WTC11 (cell line): ENCODE measurements at regions not wholly inside any gene's neighbourhood (a gene's known extent, or its start where the extent isn't known, plus 50 kb on each side); places are given as distances from the start of the nearest gene placed in this dataset.

Experiments used
- ATAC-seq: fragments of 200-7000 bp; cut with Tn5 transposase; 2 replicates; pipeline ENCODE4 v1.10.0; 2021; ENCODE audit warnings: mild to moderate bottlenecking, moderate library complexity
- CTCF ChIA-PET: fragments of 300-600 bp; sonication (Branson Sonifier 250); formaldehyde crosslinking; loops from one replicate; lab custom pipeline; 2021; ENCODE audit warnings: antibody characterized with exemption; lab: Charles Lee
- POLR2A ChIA-PET: fragments of 350-600 bp; sonication (Branson Sonifier 250); formaldehyde crosslinking; loops from one replicate; lab custom pipeline; 2021; ENCODE audit warnings: antibody characterized with exemption; lab: Charles Lee
- DNase-seq: peaks from one replicate; pipeline ENCODE4 v3.0.0; 2021; ENCODE audit warnings: low spot score
- H3K27ac Mint-ChIP-seq: 2 replicates; pipeline ENCODE4 v1.8.0; 2021; ENCODE audit warnings: mixed read lengths
- H3K27me3 Mint-ChIP-seq: 2 replicates; pipeline ENCODE4 v1.8.0; 2021; ENCODE audit warnings: low read depth, mild to moderate bottlenecking, moderate library complexity, mixed read lengths
- H3K36me3 Mint-ChIP-seq: 2 replicates; pipeline ENCODE4 v1.8.0; 2021; ENCODE audit warnings: mixed read lengths
- H3K4me1 Mint-ChIP-seq: 2 replicates; pipeline ENCODE4 v1.8.0; 2022; ENCODE audit warnings: mixed read lengths
- H3K4me3 Mint-ChIP-seq: 2 replicates; pipeline ENCODE4 v1.8.0; 2021; ENCODE audit warnings: mild to moderate bottlenecking, moderate library complexity, mixed read lengths
- H3K9me3 Mint-ChIP-seq: 2 replicates; pipeline ENCODE4 v1.8.0; 2021; ENCODE audit warnings: mixed read lengths
- CTCF ChIP-seq: fragments of 200-600 bp; IDR thresholded peaks from 2 replicates; pipeline ENCODE4 v1.8.0; 2022; ENCODE audit warnings: antibody characterized with exemption
- ETV6 ChIP-seq: sonication (generic); formaldehyde crosslinking; IDR thresholded peaks from 2 replicates; pipeline ENCODE4 v1.8.1; 2022; ENCODE audit warnings: mild to moderate bottlenecking, missing genetic modification reagents
- NR1H2 ChIP-seq: sonication (generic); formaldehyde crosslinking; IDR thresholded peaks from 2 replicates; pipeline ENCODE4 v1.9.0; 2021; ENCODE audit warnings: mild to moderate bottlenecking, moderate library complexity, missing genetic modification reagents
- NR3C1 ChIP-seq: sonication (generic); formaldehyde crosslinking; conservative IDR thresholded peaks from 2 replicates; pipeline ENCODE4 v1.8.1; 2023; ENCODE audit warnings: low read depth, mild to moderate bottlenecking, missing genetic modification reagents
- SMAD3 ChIP-seq: sonication (generic); formaldehyde crosslinking; IDR thresholded peaks from 2 replicates; pipeline ENCODE4 v1.8.0; 2022; ENCODE audit warnings: missing genetic modification reagents, mild to moderate bottlenecking, borderline replicate concordance
- SMAD4 ChIP-seq: sonication (generic); formaldehyde crosslinking; IDR thresholded peaks from 2 replicates; pipeline ENCODE4 v1.8.0; 2022; ENCODE audit warnings: mild to moderate bottlenecking, missing genetic modification reagents
- STAT6 ChIP-seq: sonication (generic); formaldehyde crosslinking; conservative IDR thresholded peaks from 2 replicates; pipeline ENCODE4 v1.8.1; 2023; ENCODE audit warnings: mild to moderate bottlenecking, low read depth, missing genetic modification reagents, moderate library complexity
- ZBTB21 ChIP-seq: sonication (generic); formaldehyde crosslinking; IDR thresholded peaks from 2 replicates; pipeline ENCODE4 v1.8.1; 2023; ENCODE audit warnings: mild to moderate bottlenecking, missing genetic modification reagents, borderline replicate concordance
- ZBTB43 ChIP-seq: sonication (generic); formaldehyde crosslinking; IDR thresholded peaks from 2 replicates; pipeline ENCODE4 v1.8.1; 2023; ENCODE audit warnings: mild to moderate bottlenecking, missing genetic modification reagents
- ZMAT4 ChIP-seq: fragments of 250-450 bp; sonication (Bioruptor Pico); IDR thresholded peaks from 2 replicates; pipeline ENCODE4 v1.9.0; 2021; ENCODE audit warnings: mild to moderate bottlenecking
- ZNF219 ChIP-seq: sonication (generic); formaldehyde crosslinking; IDR thresholded peaks from 2 replicates; pipeline ENCODE4 v1.8.0; 2023; ENCODE audit warnings: missing genetic modification reagents, mild to moderate bottlenecking, borderline replicate concordance
- TF ChIP-seq, protein P1 (sequence below): sonication (generic); formaldehyde crosslinking; IDR thresholded peaks from 2 replicates; pipeline ENCODE4 v1.8.0; 2023; ENCODE audit warnings: missing genetic modification reagents, mild to moderate bottlenecking, borderline replicate concordance

DNA sequence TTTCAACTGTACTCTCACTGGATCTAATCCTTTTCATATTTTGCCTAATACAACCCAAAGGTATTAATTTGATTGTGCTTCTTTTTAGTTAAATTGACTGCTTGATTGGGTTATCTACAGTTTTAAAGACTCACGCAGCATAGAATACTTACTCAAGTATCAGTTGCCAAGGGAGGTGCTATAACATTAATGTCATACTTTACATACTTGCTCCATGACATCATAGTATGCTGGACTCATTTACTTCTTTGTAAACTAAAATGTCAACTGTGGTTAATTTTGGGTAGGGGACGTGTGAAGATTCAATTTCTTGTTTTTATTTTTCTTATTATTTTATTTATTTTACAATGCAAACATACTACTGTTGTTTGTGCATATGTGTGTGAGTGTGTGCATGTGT is 716.2 kb upstream of the VRK2 start (continued):
- no peak for TF ChIP-seq ETV6 (CRISPR knock-in tag)
- no peak for TF ChIP-seq NR1H2 (CRISPR knock-in tag)

- ChIA-PET CTCF (no interaction called here), POLR2A (no interaction called here)
- no peak overlapping the region for H3K27ac Mint-ChIP-seq
These were observed 713.4 kb upstream of the VRK2 start for GRCh38 chr2:57333221-57333620.

DNA sequence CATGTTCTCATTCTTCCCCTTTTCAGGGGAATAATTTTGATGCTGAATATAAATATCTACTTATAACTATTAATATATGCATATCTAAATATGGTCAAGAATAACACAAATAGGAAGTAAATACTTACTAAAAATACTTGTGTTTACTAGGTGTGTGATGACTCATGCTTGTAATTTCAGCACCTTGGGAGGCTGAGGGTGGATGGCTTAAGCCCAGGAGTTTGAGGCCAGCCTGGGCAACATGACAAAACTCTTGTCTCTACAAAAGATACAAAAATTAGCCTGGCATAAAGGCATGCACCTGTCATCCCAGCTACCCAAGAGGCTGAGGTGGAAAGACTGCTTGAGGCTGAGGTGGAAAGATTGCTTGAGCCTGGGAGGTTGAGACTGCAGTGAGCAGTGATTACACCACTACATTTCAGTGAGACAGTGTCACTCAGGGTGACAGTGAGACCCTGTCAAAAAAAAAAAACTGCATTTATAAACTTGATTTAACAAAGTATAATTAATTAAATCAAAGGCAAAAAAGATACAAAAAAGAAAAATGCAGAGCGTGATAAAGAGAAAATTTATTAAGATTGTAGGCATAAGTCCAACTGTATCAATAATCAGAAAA is 703.1 kb upstream of the VRK2 start:
- DNase-seq: no peak
- Mint-ChIP-seq H3K27ac (no peak overlapping the region), H3K27me3 (no peaks in the 10 kb centered on the region), H3K4me1 (no peaks in the 10 kb centered on the region), H3K9me3 (peaks cover 19% of the 10 kb centered on the region), H3K4me3 (no peak overlapping the region), H3K36me3 (no peaks in the 10 kb centered on the region)
- no peak for ATAC-seq
- ChIA-PET POLR2A (no interaction called here), CTCF (no interaction called here)
- TF ChIP-seq NR1H2 (CRISPR knock-in tag): no peak
- no peak for TF ChIP-seq ZBTB43 (CRISPR knock-in tag)
- TF ChIP-seq STAT6 (CRISPR knock-in tag): no peak
- no peak for TF ChIP-seq CTCF
- TF ChIP-seq ZBTB21: no peak

More at GRCh38 chr2:57333221-57333620, 713.4 kb upstream of the VRK2 start:
- Mint-ChIP-seq H3K27me3 (no peaks in the 10 kb centered on the region), H3K9me3 (peaks cover 11% of the 10 kb centered on the region), H3K4me3 (no peak overlapping the region), H3K4me1 (no peaks in the 10 kb centered on the region), H3K36me3 (no peaks in the 10 kb centered on the region)
- ATAC-seq: no peak
- TF ChIP-seq ZNF219 (CRISPR knock-in tag): no peak
- no peak for TF ChIP-seq SMAD4
- TF ChIP-seq NR3C1: no peak
- TF ChIP-seq, protein P1, sequence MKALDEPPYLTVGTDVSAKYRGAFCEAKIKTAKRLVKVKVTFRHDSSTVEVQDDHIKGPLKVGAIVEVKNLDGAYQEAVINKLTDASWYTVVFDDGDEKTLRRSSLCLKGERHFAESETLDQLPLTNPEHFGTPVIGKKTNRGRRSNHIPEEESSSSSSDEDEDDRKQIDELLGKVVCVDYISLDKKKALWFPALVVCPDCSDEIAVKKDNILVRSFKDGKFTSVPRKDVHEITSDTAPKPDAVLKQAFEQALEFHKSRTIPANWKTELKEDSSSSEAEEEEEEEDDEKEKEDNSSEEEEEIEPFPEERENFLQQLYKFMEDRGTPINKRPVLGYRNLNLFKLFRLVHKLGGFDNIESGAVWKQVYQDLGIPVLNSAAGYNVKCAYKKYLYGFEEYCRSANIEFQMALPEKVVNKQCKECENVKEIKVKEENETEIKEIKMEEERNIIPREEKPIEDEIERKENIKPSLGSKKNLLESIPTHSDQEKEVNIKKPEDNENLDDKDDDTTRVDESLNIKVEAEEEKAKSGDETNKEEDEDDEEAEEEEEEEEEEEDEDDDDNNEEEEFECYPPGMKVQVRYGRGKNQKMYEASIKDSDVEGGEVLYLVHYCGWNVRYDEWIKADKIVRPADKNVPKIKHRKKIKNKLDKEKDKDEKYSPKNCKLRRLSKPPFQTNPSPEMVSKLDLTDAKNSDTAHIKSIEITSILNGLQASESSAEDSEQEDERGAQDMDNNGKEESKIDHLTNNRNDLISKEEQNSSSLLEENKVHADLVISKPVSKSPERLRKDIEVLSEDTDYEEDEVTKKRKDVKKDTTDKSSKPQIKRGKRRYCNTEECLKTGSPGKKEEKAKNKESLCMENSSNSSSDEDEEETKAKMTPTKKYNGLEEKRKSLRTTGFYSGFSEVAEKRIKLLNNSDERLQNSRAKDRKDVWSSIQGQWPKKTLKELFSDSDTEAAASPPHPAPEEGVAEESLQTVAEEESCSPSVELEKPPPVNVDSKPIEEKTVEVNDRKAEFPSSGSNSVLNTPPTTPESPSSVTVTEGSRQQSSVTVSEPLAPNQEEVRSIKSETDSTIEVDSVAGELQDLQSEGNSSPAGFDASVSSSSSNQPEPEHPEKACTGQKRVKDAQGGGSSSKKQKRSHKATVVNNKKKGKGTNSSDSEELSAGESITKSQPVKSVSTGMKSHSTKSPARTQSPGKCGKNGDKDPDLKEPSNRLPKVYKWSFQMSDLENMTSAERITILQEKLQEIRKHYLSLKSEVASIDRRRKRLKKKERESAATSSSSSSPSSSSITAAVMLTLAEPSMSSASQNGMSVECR: no peak
- TF ChIP-seq ZMAT4: no peak
- no peak for TF ChIP-seq SMAD3 (CRISPR knock-in tag)
- DNase-seq: no peak
